Loucy (cell line): ENCODE measurements at regions not wholly inside any gene's neighbourhood (a gene's known extent, or its start where the extent isn't known, plus 50 kb on each side); places are given as distances from the start of the nearest gene placed in this dataset.
"Not testable (repeated sequence)": the region's sequence is repeated elsewhere in the genome, so short reads cannot be mapped to it uniquely, and the experiment has no call there.

ENCODE experiments used
- CTCF ChIP-seq: fragments of 200-600 bp; sonication (generic); conservative IDR thresholded peaks from 2 replicates; pipeline ENCODE4 v1.5.1; 2014; ENCODE audit warnings: mild to moderate bottlenecking, antibody characterized with exemption, low read length
- EZH2phosphoT487 ChIP-seq: fragments of 200-600 bp; IDR thresholded peaks from 2 replicates; pipeline ENCODE4 v1.6.1; 2018; ENCODE audit warnings: antibody characterized with exemption, mild to moderate bottlenecking, moderate library complexity, borderline replicate concordance

- TF ChIP-seq CTCF, EZH2phosphoT487: not testable (repeated sequence)
Observed at GRCh38 chr3:34060995-34061394, 262.6 kb downstream of the PDCD6IP start.
